H1 (cell line): ENCODE measurements at regions not wholly inside any gene's neighbourhood (a gene's known extent, or its start where the extent isn't known, plus 50 kb on each side); places are given as distances from the start of the nearest gene placed in this dataset.

Experiments
- BRCA1 ChIP-seq: IDR thresholded peaks from 2 replicates; pipeline ENCODE4 v1.6.1; 2012; ENCODE audit warnings: low read depth, low read length, improper control_type of control experiment
- EP300 ChIP-seq, 2 experiments: IDR thresholded peaks; 1 replicate in 1 of 2; 2 replicates in 1 of 2; pipeline ENCODE4 v1.6.1; 2011 to 2012; ENCODE audit warnings: low read depth in 2 of 2, low read length in 2 of 2, mild to moderate bottlenecking in 2 of 2, borderline replicate concordance in 1 of 2, inconsistent platforms in 1 of 2, moderate library complexity in 1 of 2
- GTF2F1 ChIP-seq: IDR thresholded peaks from 2 replicates; pipeline ENCODE4 v1.6.1; 2012; ENCODE audit warnings: low read depth, low read length, improper control_type of control experiment, borderline replicate concordance
- HDAC2 ChIP-seq, 2 experiments: fragments of 300-600 bp in 1 of 2; sonication (generic) in 1 of 2; IDR thresholded peaks; 2 replicates each; pipeline ENCODE4 v1.6.1; 2011 to 2012; ENCODE audit warnings: low read depth in 2 of 2, low read length in 2 of 2, mild to moderate bottlenecking in 2 of 2, moderate library complexity in 2 of 2, borderline replicate concordance in 1 of 2, inconsistent platforms in 1 of 2
- ZNF274 ChIP-seq: IDR thresholded peaks from 2 replicates; pipeline ENCODE4 v1.7.0; 2012; ENCODE audit warnings: low read length, borderline replicate concordance; ENCODE audit errors: extremely low read depth

DNA sequence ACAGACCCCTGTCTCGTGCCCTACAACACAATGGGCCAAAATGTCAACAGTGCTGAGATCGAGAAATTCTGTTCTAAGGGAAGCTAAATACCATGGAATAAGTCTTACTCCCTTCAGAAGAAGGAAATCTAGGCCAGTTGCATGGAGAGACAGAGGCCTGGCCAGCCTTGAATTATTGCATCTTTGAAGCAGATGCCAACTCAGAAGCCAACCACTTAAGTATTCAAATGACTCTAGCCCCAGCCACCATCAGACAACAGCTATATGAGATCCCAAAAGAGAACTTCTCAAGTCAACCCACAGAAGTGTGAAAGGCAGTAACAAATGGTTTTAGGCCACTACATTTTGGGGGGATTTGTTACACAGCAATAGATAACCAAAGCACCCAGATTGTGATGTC is 180.1 kb downstream of the ACTL7B start (continued):
- TF ChIP-seq ZNF274 (no peak), BRCA1 (no peak), EP300 (IDR thresholded peaks at IDR 0.05; ENCODE audit: borderline replicate concordance in 1 of 2, low read depth in 2 of 2, low read length in 2 of 2) (no peak), GTF2F1 (no peak), HDAC2 (IDR thresholded peaks at IDR 0.05; ENCODE audit: borderline replicate concordance in 1 of 2, low read depth in 2 of 2, low read length in 2 of 2) (no peak)
